NCI-H1694 treated with DMSO at 0.1 percent for 48 hours (cell line): ENCODE measurements at regions not wholly inside any gene's neighbourhood (a gene's known extent, or its start where the extent isn't known, plus 50 kb on each side); places are given as distances from the start of the nearest gene placed in this dataset.

Experiments
- DNase-seq: peaks from one replicate; lab custom pipeline; 2025; lab: John Stamatoyannopoulos, UW

GRCh38 chr5:160511280-160511929, 89.8 kb downstream of the PTTG1 start:
- DNase-seq = peak; percentile 71
